Activated naive CD8-positive, alpha-beta T cell (primary cell): ENCODE measurements at regions not wholly inside any gene's neighbourhood (a gene's known extent, or its start where the extent isn't known, plus 50 kb on each side); places are given as distances from the start of the nearest gene placed in this dataset.
"Not testable (repeated sequence)": the region's sequence is repeated elsewhere in the genome, so short reads cannot be mapped to it uniquely, and the experiment has no call there.

Source experiments
- H3K27ac Mint-ChIP-seq: one replicate; pipeline ENCODE4 v1.8.0; 2021; ENCODE audit warnings: mixed read lengths
- H3K27me3 Mint-ChIP-seq: one replicate; pipeline ENCODE4 v1.8.0; 2021; ENCODE audit warnings: mixed read lengths
- H3K36me3 Mint-ChIP-seq: one replicate; pipeline ENCODE4 v1.8.0; 2021; ENCODE audit warnings: mixed read lengths
- H3K4me1 Mint-ChIP-seq: one replicate; pipeline ENCODE4 v1.8.0; 2021; ENCODE audit warnings: low read depth, mixed read lengths
- H3K4me3 Mint-ChIP-seq: one replicate; pipeline ENCODE4 v1.8.0; 2021; ENCODE audit warnings: mild to moderate bottlenecking, mixed read lengths
- H3K9me3 Mint-ChIP-seq: one replicate; pipeline ENCODE4 v1.8.0; 2021; ENCODE audit warnings: low read depth, mixed read lengths

DNA sequence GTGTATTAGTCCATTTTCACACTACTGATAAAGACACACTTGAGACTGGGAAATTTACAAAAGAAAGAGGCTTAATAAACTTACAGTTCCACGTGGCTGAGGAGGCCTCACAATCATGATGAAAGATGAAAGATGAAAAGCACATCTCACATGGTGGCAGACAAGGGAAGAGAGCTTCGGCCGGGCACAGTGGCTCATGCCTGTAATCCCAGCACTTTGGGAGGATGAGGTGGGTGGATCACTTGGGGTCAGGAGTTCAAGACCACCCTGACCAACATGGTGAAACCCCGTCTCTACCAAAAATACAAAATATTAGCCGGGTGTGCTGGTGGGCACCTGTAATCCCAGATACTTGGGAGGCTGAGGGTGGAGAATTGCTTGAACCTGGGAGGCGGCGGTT, 682.7 kb downstream of the PTPRU start:
- H3K9me3 Mint-ChIP-seq, H3K4me1 Mint-ChIP-seq, H3K27me3 Mint-ChIP-seq, H3K4me3 Mint-ChIP-seq, H3K27ac Mint-ChIP-seq, H3K36me3 Mint-ChIP-seq: not testable (repeated sequence)

DNA sequence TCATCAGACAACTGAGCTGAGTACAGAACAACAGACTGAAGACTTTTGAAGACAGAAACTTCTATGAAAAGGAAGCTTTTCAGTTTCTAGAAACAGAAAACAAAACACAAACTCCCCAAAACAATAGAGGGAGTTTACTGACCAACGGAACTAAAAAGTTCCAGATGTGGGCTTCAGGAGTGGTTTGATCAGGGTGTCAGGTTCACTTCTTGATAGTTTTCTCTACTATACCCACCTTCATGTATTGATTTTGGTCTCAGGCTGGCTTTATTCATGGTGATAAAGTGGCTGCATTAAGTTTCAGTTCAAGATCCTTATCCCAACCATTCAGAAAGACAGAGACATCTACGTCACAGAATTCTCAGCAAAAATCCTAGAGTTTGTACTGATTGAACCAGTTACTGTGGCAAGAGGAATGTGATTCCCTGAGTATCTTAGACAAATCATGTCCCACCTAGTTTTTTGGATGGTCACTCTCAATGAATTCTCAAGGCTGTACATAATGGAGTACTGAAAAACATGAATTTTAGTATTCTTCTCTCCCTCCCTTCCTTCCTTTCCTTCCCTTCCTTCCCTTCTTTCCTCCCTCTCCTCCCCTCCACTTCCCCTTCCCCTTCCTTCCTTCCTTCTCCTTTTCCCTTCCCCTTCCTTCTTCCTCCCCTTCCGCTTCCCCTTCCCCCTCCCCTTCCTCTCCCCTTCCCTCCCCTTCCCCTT, 680.5 kb downstream of the PTPRU start:
- Mint-ChIP-seq H3K4me1 (no peaks in the 10 kb centered on the region), H3K9me3 (peaks cover 5% of the 10 kb centered on the region), H3K27me3 (peaks cover 3% of the 10 kb centered on the region), H3K36me3 (no peaks in the 10 kb centered on the region), H3K27ac (no peak overlapping the region), H3K4me3 (no peak overlapping the region)

- H3K36me3 Mint-ChIP-seq: no peaks in the 10 kb centered on the region
- H3K27me3 Mint-ChIP-seq: peaks cover 7% of the 10 kb centered on the region
- H3K9me3 Mint-ChIP-seq: peaks cover 5% of the 10 kb centered on the region
- no peaks in the 10 kb centered on the region for H3K4me1 Mint-ChIP-seq
- H3K27ac Mint-ChIP-seq: no peak overlapping the region
- no peak overlapping the region for H3K4me3 Mint-ChIP-seq
These were observed 678.6 kb downstream of the PTPRU start for GRCh38 chr1:29914936-29915335.

GRCh38 chr1:29912425-29912824, 676.1 kb downstream of the PTPRU start:
- Mint-ChIP-seq H3K27ac (no peak overlapping the region), H3K9me3 (peaks cover 5% of the 10 kb centered on the region), H3K36me3 (no peaks in the 10 kb centered on the region), H3K4me3 (no peak overlapping the region), H3K27me3 (peaks cover 7% of the 10 kb centered on the region), H3K4me1 (no peaks in the 10 kb centered on the region)

- H3K4me1 Mint-ChIP-seq: no peaks in the 10 kb centered on the region
- H3K9me3 Mint-ChIP-seq: peaks cover 5% of the 10 kb centered on the region
- no peaks in the 10 kb centered on the region for H3K36me3 Mint-ChIP-seq
- H3K4me3 Mint-ChIP-seq: no peak overlapping the region
- peaks cover 11% of the 10 kb centered on the region for H3K27me3 Mint-ChIP-seq
- no peak overlapping the region for H3K27ac Mint-ChIP-seq
These were observed 673.6 kb downstream of the PTPRU start for GRCh38 chr1:29909962-29910361.

GRCh38 chr1:29907596-29907995, 671.3 kb downstream of the PTPRU start:
- H3K4me1 Mint-ChIP-seq: no peaks in the 10 kb centered on the region
- H3K9me3 Mint-ChIP-seq: peaks cover 2% of the 10 kb centered on the region
- no peaks in the 10 kb centered on the region for H3K36me3 Mint-ChIP-seq
- no peak overlapping the region for H3K4me3 Mint-ChIP-seq
- H3K27me3 Mint-ChIP-seq: peaks cover 8% of the 10 kb centered on the region
- no peak overlapping the region for H3K27ac Mint-ChIP-seq

DNA sequence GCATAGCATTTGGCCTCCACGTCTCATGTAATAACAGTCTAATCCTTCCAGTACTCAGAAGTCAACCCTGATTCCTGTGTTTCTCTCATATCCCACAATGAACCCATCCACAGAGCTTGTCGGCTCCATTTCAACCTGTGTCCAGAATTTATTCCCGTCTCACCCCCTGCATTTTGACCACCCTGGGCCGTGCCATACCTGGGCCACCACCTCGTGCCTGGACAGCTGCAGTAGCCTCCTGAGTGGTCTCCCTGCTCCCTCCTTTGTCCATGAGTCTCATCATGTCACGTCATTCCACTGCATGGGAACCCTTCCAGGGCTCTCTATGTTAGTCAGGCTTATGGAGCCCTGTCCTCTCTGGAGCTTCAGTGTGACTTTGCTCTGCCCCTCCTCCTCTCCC, 670.6 kb downstream of the PTPRU start:
- Mint-ChIP-seq H3K36me3 (no peaks in the 10 kb centered on the region), H3K27ac (no peak overlapping the region), H3K9me3 (no peaks in the 10 kb centered on the region), H3K27me3 (peaks cover 8% of the 10 kb centered on the region), H3K4me3 (no peak overlapping the region), H3K4me1 (no peaks in the 10 kb centered on the region)

DNA sequence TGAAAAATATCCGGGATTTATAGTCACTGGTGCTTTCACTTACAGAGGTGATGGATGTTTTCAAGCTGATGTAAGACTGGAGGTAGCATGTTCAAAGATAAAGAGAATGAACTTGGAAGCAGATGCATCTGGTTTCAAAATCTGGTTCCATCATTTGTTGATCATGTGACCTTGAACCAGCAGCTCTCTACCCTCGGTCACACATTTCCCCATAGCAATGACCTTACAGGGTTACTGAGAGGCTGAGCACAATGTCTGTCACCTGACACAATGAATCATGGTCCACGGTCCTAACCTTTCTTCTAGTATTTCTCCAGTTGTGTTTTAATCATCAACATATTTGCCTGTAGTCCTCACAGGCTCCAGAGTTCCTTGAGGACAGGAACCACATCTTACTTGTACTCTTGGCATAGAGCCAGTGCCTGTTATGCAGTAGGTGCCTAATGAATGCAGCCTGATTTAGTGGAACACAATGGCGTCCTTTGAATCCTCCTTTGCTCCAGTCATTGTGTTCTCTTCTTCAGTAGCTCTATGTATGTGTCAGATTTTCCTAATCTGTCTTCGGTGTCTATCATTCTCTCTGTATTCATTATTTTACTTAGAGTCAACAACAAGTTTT, 667.3 kb downstream of the PTPRU start:
- H3K4me3 Mint-ChIP-seq: no peak overlapping the region
- no peaks in the 10 kb centered on the region for H3K36me3 Mint-ChIP-seq
- no peak overlapping the region for H3K27ac Mint-ChIP-seq
- H3K27me3 Mint-ChIP-seq: peaks cover 7% of the 10 kb centered on the region
- no peaks in the 10 kb centered on the region for H3K4me1 Mint-ChIP-seq
- no peaks in the 10 kb centered on the region for H3K9me3 Mint-ChIP-seq

- Mint-ChIP-seq H3K36me3 (no peaks in the 10 kb centered on the region), H3K27me3 (peaks cover 11% of the 10 kb centered on the region), H3K9me3 (no peaks in the 10 kb centered on the region), H3K27ac (no peak overlapping the region), H3K4me3 (no peak overlapping the region), H3K4me1 (no peaks in the 10 kb centered on the region)
These were observed 665.5 kb downstream of the PTPRU start for GRCh38 chr1:29901624-29902325.

DNA sequence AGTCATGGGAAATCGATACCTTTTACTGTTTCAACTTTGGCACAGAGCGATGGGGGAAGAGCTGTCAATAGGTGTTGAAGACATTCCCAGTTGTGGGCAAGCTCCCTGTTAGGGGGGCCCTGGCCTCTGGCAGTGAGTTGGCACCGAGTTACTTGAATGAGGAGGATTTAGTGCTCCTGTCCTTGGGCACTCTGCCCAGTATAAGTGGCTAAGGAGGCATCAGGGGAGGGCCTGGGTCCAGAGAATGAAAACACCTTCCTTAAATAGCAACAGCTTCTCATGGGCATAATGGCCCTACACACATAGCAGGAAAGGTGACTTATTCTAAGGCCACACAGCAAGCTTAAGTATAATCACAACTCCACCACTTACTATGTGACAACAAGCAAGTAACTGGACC, 664.4 kb downstream of the PTPRU start:
- no peaks in the 10 kb centered on the region for H3K4me1 Mint-ChIP-seq
- H3K4me3 Mint-ChIP-seq: no peak overlapping the region
- H3K27ac Mint-ChIP-seq: no peak overlapping the region
- H3K9me3 Mint-ChIP-seq: no peaks in the 10 kb centered on the region
- H3K36me3 Mint-ChIP-seq: no peaks in the 10 kb centered on the region
- H3K27me3 Mint-ChIP-seq: peaks cover 13% of the 10 kb centered on the region

- H3K27ac Mint-ChIP-seq: no peak overlapping the region
These were observed 663.9 kb downstream of the PTPRU start for GRCh38 chr1:29900104-29900679.

DNA sequence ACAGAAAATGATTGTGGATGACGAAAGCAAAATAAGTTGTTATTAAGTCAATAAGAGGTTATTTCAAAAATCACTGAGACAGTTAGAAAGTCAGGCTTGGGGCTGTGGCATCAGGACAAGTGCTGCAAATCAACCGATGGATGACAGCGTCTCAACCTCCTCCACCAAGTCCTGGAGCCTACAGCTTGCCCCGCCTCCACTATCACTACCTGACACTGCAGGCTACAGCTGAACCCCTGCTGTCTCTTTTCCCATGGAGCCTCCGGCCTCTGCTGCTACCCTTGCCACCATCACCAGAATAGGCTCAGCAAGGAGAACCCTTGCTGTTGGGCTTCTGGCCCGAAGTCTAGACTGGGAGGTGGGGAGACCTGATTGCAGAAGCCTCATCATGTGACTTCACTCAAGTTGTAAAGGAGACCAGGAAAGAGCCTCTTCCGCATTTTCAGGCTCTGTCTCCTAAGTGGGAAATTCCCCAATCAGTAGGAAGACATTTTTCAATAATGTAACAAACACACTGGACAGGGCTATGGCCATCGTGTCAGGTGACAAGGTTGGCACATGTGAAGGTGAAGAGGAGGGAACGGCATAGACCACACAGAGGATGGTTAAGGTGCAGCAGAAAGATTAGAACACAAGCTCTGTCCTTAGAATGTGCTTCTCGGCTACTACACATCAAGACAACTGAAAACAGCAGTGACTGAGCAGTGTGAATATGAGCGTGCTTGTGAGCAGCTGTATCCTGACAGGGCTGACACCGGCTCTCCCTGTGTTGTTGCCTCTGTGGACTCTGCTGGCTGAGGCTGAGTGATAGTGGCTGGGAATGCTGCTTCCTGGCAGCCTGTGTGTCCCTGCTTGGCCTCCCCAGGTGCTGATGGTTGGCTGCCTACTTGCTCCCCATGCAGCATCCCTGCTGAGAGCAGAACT, 660.7 kb downstream of the PTPRU start:
- Mint-ChIP-seq H3K27ac (no peak overlapping the region), H3K9me3 (no peaks in the 10 kb centered on the region), H3K27me3 (peaks cover 18% of the 10 kb centered on the region), H3K36me3 (no peaks in the 10 kb centered on the region), H3K4me3 (no peak overlapping the region), H3K4me1 (no peaks in the 10 kb centered on the region)

More at GRCh38 chr1:29900104-29900679, 663.9 kb downstream of the PTPRU start:
- Mint-ChIP-seq H3K4me3 (no peak overlapping the region), H3K4me1 (no peaks in the 10 kb centered on the region), H3K9me3 (no peaks in the 10 kb centered on the region), H3K27me3 (peaks cover 14% of the 10 kb centered on the region), H3K36me3 (no peaks in the 10 kb centered on the region)

DNA sequence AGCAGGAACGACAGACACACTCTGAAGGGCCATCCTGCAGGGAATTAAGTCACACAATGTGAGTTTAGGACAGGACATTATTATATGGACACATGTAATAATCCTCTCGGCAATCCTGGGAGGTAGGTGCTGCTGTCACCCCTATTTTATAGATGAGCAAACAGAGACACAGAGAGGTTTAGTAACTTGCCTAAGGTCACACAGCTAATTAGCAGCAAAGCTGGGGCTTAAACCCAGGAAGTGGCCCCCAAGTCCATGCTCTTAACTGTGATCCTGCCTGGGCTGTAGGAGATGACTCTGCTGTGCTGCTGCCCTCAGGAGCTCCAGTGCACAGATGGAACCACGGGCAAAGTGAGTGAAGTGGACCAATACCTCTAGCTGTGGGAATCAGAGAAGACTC, 660.0 kb downstream of the PTPRU start:
- Mint-ChIP-seq H3K4me3 (no peak overlapping the region), H3K9me3 (no peaks in the 10 kb centered on the region), H3K27me3 (peaks cover 16% of the 10 kb centered on the region), H3K27ac (no peak overlapping the region), H3K4me1 (no peaks in the 10 kb centered on the region), H3K36me3 (no peaks in the 10 kb centered on the region)

DNA sequence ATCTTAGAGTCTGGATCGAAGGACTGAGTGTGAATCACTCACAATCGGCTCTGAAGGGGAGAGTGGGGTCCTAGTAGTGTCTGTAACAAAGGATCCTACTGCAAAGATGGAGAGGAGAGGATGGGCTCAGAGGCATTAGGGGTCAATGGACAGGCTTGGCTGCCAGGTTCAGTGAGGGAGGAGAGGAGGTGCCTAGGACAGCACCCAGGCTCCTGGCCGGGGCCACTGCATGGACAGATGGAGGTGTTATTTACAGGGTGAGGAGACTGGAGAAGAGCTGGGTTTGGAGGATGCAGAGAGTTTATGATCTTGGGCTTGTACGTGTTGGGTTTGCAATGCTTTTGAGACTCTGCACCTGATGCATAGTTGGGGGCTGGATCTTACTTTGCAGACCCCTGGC, 658.9 kb downstream of the PTPRU start:
- H3K9me3 Mint-ChIP-seq: no peaks in the 10 kb centered on the region
- H3K27ac Mint-ChIP-seq: no peak overlapping the region
- H3K27me3 Mint-ChIP-seq: peaks cover 14% of the 10 kb centered on the region
- no peak overlapping the region for H3K4me3 Mint-ChIP-seq
- no peaks in the 10 kb centered on the region for H3K4me1 Mint-ChIP-seq
- no peaks in the 10 kb centered on the region for H3K36me3 Mint-ChIP-seq
